ENCODE measurements at regions not wholly inside any gene's neighbourhood (a gene's known extent, or its start where the extent isn't known, plus 50 kb on each side); places are given as distances from the start of the nearest gene placed in this dataset.

DNA sequence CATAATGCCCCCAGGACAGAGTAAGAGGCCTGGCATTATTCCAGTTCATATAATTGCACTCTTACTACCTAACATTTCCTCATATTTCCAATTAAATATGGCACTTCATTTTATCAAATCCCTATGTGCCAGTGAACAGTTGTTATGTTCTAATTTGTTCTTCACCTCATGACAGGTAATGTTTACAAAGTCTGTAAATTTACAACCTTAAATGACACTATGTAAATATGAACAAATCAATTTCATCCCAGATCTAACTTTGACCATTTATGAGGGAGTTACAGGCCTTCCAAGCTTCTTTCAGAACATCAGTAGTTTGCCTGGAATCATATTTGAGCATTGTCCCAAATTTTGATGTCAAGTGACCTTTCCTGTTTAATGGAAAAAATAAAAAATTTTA, 592.6 kb upstream of the CDH6 start:
- no peak for TF ChIP-seq ZFP30 (CRISPR knock-in tag; IDR thresholded peaks at IDR 0.05)
- TF ChIP-seq, protein P1, sequence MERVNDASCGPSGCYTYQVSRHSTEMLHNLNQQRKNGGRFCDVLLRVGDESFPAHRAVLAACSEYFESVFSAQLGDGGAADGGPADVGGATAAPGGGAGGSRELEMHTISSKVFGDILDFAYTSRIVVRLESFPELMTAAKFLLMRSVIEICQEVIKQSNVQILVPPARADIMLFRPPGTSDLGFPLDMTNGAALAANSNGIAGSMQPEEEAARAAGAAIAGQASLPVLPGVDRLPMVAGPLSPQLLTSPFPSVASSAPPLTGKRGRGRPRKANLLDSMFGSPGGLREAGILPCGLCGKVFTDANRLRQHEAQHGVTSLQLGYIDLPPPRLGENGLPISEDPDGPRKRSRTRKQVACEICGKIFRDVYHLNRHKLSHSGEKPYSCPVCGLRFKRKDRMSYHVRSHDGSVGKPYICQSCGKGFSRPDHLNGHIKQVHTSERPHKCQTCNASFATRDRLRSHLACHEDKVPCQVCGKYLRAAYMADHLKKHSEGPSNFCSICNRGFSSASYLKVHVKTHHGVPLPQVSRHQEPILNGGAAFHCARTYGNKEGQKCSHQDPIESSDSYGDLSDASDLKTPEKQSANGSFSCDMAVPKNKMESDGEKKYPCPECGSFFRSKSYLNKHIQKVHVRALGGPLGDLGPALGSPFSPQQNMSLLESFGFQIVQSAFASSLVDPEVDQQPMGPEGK (CRISPR knock-in tag; IDR thresholded peaks at IDR 0.05; ENCODE audit: borderline replicate concordance) = no peak
- no peak for TF ChIP-seq ISL1 (CRISPR knock-in tag; IDR thresholded peaks at IDR 0.05)
- TF ChIP-seq, protein P2, sequence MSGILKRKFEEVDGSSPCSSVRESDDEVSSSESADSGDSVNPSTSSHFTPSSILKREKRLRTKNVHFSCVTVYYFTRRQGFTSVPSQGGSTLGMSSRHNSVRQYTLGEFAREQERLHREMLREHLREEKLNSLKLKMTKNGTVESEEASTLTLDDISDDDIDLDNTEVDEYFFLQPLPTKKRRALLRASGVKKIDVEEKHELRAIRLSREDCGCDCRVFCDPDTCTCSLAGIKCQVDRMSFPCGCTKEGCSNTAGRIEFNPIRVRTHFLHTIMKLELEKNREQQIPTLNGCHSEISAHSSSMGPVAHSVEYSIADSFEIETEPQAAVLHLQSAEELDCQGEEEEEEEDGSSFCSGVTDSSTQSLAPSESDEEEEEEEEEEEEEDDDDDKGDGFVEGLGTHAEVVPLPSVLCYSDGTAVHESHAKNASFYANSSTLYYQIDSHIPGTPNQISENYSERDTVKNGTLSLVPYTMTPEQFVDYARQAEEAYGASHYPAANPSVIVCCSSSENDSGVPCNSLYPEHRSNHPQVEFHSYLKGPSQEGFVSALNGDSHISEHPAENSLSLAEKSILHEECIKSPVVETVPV (CRISPR knock-in tag; IDR thresholded peaks at IDR 0.05) = no peak
- TF ChIP-seq TCF4 (CRISPR knock-in tag; IDR thresholded peaks at IDR 0.05; ENCODE audit: borderline replicate concordance) = no peak
- TF ChIP-seq RARB (CRISPR knock-in tag; IDR thresholded peaks at IDR 0.05) = no peak
- TF ChIP-seq ARNTL (CRISPR knock-in tag; IDR thresholded peaks at IDR 0.05; ENCODE audit: borderline replicate concordance, low read depth) = no peak
- TF ChIP-seq PPARA (CRISPR knock-in tag; IDR thresholded peaks at IDR 0.05; ENCODE audit: borderline replicate concordance) = no peak

Data from SK-N-SH treated with all-trans-retinoic acid at 6 μM for 48 hours (cell line).